GM18520 (cell line): ENCODE measurements at regions not wholly inside any gene's neighbourhood (a gene's known extent, or its start where the extent isn't known, plus 50 kb on each side); places are given as distances from the start of the nearest gene placed in this dataset.

Experiments
- ATAC-seq: cut with Tn5 transposase; IDR thresholded peaks from one replicate; pipeline ENCODE4 v1.9.1; 2021; ENCODE audit not compliant: unreplicated experiment

DNA sequence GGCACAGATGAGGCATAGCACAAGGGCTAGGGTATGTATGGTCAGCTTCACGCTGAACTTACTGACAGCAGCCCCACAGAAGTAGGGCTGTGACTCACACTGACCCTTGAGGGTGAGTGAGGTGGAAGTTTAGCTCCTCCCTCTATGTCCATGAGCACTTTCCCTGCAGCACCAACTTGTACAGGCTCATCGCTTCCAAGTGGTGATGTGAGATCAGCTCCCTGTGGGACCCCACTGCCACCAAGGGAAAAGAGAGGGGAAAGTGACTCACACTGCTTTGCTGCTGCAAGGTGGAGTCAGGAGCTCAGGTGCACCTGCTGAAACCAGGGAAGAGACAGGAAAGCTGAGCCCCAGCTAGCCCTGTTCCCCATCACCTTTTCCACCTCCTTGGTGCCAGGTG, 91.5 kb downstream of the TEX51 start:
- ATAC-seq: no peak

DNA sequence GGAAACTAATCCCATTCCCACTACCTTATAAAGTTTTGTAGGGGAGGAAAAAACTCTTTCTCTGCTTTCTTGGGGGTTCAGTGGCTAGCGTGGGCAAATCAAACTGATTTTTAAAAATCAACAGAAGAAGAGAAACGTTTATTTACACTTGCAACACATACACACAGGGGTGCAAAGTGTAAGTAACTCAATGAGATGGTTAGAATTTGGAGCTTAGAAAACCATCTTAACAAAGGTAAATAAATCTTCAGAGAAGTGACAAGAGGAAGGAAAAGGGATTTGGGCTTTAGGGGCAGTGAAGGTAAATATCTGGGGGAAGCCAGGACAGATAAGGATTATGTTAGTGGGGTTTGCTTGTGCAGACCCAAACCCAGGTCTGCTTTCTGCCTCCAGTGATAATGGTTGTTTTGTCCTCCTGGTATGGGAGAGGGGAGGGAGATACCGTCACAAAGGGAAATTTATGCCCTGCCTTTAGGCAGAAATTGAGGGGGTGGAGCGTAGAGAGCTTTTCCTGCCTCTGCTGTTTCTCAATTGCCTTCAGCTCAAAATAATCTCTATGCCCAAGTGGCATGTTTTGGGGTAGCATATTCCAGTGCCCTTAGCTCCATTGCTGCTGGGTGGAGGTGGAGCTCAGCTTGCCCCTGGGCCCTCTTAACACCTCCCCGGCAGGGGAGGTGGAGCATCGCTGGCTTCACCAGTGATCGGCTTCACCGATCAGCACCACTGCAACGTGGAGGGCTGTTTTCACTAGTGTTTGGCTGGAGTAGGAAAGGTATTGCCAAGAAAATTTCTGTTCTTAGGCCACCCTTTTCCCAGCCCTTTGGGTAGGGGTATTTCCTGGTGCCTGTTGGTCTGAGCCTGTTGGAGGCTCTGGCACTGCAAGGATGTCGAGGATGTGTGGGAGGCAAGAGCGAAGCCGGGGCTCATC, 92.2 kb downstream of the TEX51 start:
- no peak for ATAC-seq

DNA sequence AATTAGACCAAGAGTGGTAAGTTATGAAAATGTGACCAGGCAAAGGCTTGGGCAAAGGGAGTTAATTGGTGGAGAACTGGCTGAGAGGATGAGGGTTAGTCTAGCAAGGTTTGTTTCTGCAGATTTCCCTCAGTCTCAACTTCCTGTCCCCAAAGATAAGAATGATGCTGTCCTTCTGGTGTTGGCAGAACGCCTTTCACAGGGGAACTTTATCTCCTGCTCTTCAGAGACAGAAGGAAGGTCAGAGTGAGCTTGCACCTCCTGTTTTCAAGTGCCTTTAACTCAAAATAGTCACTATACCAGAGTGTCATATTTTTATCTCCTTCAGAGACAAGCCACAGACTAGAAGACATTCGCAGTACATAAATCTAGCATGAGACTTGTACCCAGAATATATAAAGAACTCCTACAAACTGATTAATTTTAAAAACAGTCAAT, 95.7 kb downstream of the TEX51 start:
- ATAC-seq: no peak

DNA sequence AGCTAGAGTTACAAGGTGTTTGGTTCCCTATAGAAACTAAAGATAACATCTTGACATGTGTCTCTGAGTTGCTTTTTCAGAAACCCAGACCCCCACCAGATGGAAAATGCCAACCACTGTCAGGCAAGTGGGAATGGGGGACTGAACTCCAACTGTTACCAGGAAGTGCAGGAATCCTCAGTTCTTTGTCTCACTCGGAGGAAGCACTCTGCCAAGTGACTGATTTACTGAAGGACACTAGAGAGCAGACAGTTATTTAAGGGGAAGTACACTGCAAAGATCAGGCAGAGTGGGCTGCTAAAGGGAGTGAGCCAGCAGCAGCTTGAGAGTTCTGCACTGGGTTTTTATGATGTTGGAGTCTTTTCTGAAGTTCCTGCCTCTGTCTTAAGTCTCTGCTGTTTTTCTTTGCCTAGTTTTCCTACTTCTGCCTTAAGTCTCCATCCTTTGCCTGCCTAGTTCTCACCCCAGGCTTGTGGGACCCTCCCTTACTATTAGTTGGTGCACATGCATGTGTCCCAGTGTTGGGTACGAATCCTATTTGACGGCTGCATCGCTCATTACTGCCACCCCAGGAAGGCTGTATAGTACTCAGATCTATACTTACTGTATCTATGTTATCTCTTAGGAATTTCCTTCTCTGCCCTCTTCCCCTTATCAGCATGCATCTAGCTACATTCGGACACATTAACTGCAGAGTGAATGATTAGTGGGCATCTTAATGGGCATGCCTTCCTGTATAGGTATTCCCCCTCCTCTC, 97.1 kb downstream of the TEX51 start:
- no peak for ATAC-seq

DNA sequence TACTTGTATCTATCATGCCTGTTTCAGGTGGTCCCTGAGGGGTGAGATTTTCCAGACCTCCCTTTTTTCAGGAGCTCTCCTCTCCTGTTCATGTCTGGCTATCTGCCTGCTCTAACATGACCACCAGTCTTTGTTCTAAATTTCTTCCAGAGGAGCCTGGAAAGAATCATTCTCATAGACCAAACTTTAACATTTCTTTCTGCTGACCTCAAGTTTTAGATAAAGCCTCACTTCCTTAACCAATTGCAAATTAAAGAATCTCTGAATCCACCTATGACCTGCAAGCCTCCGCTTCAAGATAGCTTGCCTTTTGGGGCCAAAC, 97.6 kb downstream of the TEX51 start:
- ATAC-seq: no peak
